GM21529 (cell line): ENCODE measurements at regions not wholly inside any gene's neighbourhood (a gene's known extent, or its start where the extent isn't known, plus 50 kb on each side); places are given as distances from the start of the nearest gene placed in this dataset.

Experiments
- ATAC-seq: cut with Tn5 transposase; IDR thresholded peaks from one replicate; pipeline ENCODE4 v1.9.1; 2021; ENCODE audit not compliant: unreplicated experiment

- no peak for ATAC-seq
These were observed 379.1 kb downstream of the BRD1 start for GRCh38 chr22:49448526-49448925.

- no peak for ATAC-seq
These were observed 379.8 kb downstream of the BRD1 start for GRCh38 chr22:49447837-49448236.

- no peak for ATAC-seq
These were observed 380.6 kb downstream of the BRD1 start for GRCh38 chr22:49446759-49447710.

- no peak for ATAC-seq
These were observed 381.4 kb downstream of the BRD1 start for GRCh38 chr22:49446145-49446758.

- no peak for ATAC-seq
These were observed 382.9 kb downstream of the BRD1 start for GRCh38 chr22:49444781-49445180.

- ATAC-seq, result no peak
These were observed 386.7 kb downstream of the BRD1 start for GRCh38 chr22:49440931-49441330.

GRCh38 chr22:49439373-49439772 lies 388.3 kb downstream of the BRD1 start:
- ATAC-seq, result no peak

GRCh38 chr22:49437956-49438355 lies 389.7 kb downstream of the BRD1 start:
- no peak for ATAC-seq

- no peak for ATAC-seq
These were observed 390.3 kb downstream of the BRD1 start for GRCh38 chr22:49437356-49437755.

- ATAC-seq, result no peak
These were observed 391.6 kb downstream of the BRD1 start for GRCh38 chr22:49436056-49436455.

- ATAC-seq, result no peak
These were observed 392.1 kb downstream of the BRD1 start for GRCh38 chr22:49435596-49435995.

- no peak for ATAC-seq
These were observed 393.7 kb downstream of the BRD1 start for GRCh38 chr22:49433717-49434611.

GRCh38 chr22:49432897-49433443 lies 394.7 kb downstream of the BRD1 start:
- ATAC-seq, result no peak

GRCh38 chr22:49432211-49432896 lies 395.3 kb downstream of the BRD1 start:
- no peak for ATAC-seq

- no peak for ATAC-seq
These were observed 396.1 kb downstream of the BRD1 start for GRCh38 chr22:49431551-49431950.

- ATAC-seq, result no peak
These were observed 398.6 kb downstream of the BRD1 start for GRCh38 chr22:49429066-49429465.

GRCh38 chr22:49427941-49428340 lies 399.7 kb downstream of the BRD1 start:
- no peak for ATAC-seq

- ATAC-seq, result no peak
These were observed 400.3 kb downstream of the BRD1 start for GRCh38 chr22:49427341-49427740.

GRCh38 chr22:49426618-49427266 lies 400.9 kb downstream of the BRD1 start:
- ATAC-seq, result no peak

GRCh38 chr22:49426098-49426497 lies 401.6 kb downstream of the BRD1 start:
- no peak for ATAC-seq
